GM12878 (cell line): ENCODE measurements at regions not wholly inside any gene's neighbourhood (a gene's known extent, or its start where the extent isn't known, plus 50 kb on each side); places are given as distances from the start of the nearest gene placed in this dataset.

ENCODE experiments used
- ATAC-seq: fragments of 200-7000 bp; cut with Tn5 transposase; 3 replicates; pipeline ENCODE4 v1.9.1; 2020; ENCODE audit warnings: mild to moderate bottlenecking, moderate library complexity
- BruUV-seq: library from RNA; stranded (reverse); fragments of 400-500 nt; replicated peaks from 2 replicates; lab custom pipeline; 2021; lab: Mats Ljungman, UMichigan
- CTCF ChIA-PET: fragments of 300-600 bp; sonication (Branson Sonifier 250); formaldehyde crosslinking; extraction: SDS; loops from one replicate; lab custom pipeline; 2021; ENCODE audit warnings: inconsistent platforms; lab: Yijun Ruan, JAX
- POLR2A ChIA-PET: fragments of 350-600 bp; formaldehyde crosslinking; extraction: SDS; loops from one replicate; lab custom pipeline; 2021; ENCODE audit warnings: inconsistent platforms; lab: Charles Lee
- RAD21 ChIA-PET: fragments of 300-600 bp; sonication (Branson Sonifier 250); formaldehyde crosslinking; loops from one replicate; lab custom pipeline; 2023; ENCODE audit warnings: antibody characterized with exemption; ENCODE audit not compliant: unreplicated experiment; lab: Charles Lee
- SMC1A ChIA-PET: fragments of 300-600 bp; sonication (Branson Sonifier 250); formaldehyde crosslinking; loops from one replicate; lab custom pipeline; 2023; ENCODE audit not compliant: unreplicated experiment, uncharacterized antibody; lab: Charles Lee
- DNase-seq: peaks from one replicate; pipeline ENCODE4 v3.0.0-alpha.2; 2011; ENCODE audit warnings: low read depth, low spot score
- FAIRE-seq: peaks from 3 replicates; lab custom pipeline; 2011; peaks lifted over from hg19 to GRCh38; lab: Jason Lieb, UNC
- H2AFZ ChIP-seq: 2 replicates; pipeline ENCODE4 v1.6.0; 2011; ENCODE audit warnings: low read depth, low read length, control low read depth; ENCODE audit not compliant: control insufficient read depth
- H3K27ac ChIP-seq: 2 replicates; pipeline ENCODE4 v1.5.1; 2011; ENCODE audit warnings: control low read depth; ENCODE audit not compliant: control insufficient read depth, insufficient read depth
- H3K27me3 ChIP-seq, 2 experiments: replicated peaks in 1 of 2; 2 replicates each; pipeline versions ENCODE4 v1.6.0 to v1.6.1; 2011; ENCODE audit warnings: low read length in 1 of 2; ENCODE audit not compliant: control insufficient read depth in 2 of 2, insufficient read depth in 2 of 2
- H3K36me3 ChIP-seq, 2 experiments: 2 replicates each; pipeline ENCODE4 v1.5.1; 2011; ENCODE audit warnings: low read length in 1 of 2; ENCODE audit not compliant: control insufficient read depth in 2 of 2, insufficient read depth in 2 of 2
- H3K4me1 ChIP-seq: 2 replicates; pipeline ENCODE4 v1.6.1; 2011; ENCODE audit warnings: mild to moderate bottlenecking, low read length, moderate library complexity, mixed read lengths; ENCODE audit not compliant: control insufficient read depth, insufficient read depth
- H3K4me2 ChIP-seq: 2 replicates; pipeline ENCODE4 v1.6.0; 2011; ENCODE audit warnings: control low read depth; ENCODE audit not compliant: control insufficient read depth, insufficient read depth
- H3K4me3 ChIP-seq: fragments of 200-600 bp; sonication (generic); 2 replicates; pipeline ENCODE4 v1.5.1; 2016
- H3K79me2 ChIP-seq: 2 replicates; pipeline ENCODE4 v1.6.0; 2011; ENCODE audit warnings: low read length; ENCODE audit not compliant: control insufficient read depth, insufficient read depth
- H3K9ac ChIP-seq: 2 replicates; pipeline ENCODE4 v1.8.0; 2011; ENCODE audit warnings: low read length, control low read depth, mixed read lengths; ENCODE audit not compliant: control insufficient read depth, insufficient read depth
- H3K9me3 ChIP-seq: replicated peaks from 3 replicates; pipeline ENCODE4 v1.5.1; 2011; ENCODE audit warnings: mild to moderate bottlenecking, low read length; ENCODE audit not compliant: control insufficient read depth, insufficient read depth
- H4K20me1 ChIP-seq: 2 replicates; pipeline ENCODE4 v1.6.0; 2011; ENCODE audit not compliant: control insufficient read depth, insufficient read depth
- ATF7 ChIP-seq: fragments of 450-650 bp; IDR thresholded peaks from 2 replicates; pipeline ENCODE4 v1.6.1; 2016; ENCODE audit warnings: low read depth, mild to moderate bottlenecking
- CBFB ChIP-seq: IDR thresholded peaks from 2 replicates; pipeline ENCODE4 v1.6.1; 2016; ENCODE audit warnings: antibody characterized with exemption, low read depth
- IRF4 ChIP-seq: IDR thresholded peaks from 2 replicates; pipeline ENCODE4 v1.6.1; 2011; ENCODE audit warnings: low read depth, low read length
- MXI1 ChIP-seq: fragments of 150-350 bp; IDR thresholded peaks from 2 replicates; pipeline ENCODE4 v1.6.1; 2011; ENCODE audit warnings: low read depth, mild to moderate bottlenecking, inconsistent platforms, low read length, improper control_type of control experiment
- NFIC ChIP-seq: IDR thresholded peaks from 2 replicates; pipeline ENCODE4 v1.6.1; 2012; ENCODE audit warnings: low read depth, mild to moderate bottlenecking, inconsistent platforms, low read length, moderate library complexity
- PAX5 ChIP-seq: IDR thresholded peaks from 2 replicates; pipeline ENCODE4 v1.6.1; 2011; ENCODE audit warnings: low read depth, low read length, borderline replicate concordance
- RAD51 ChIP-seq: fragments of 450-650 bp; IDR thresholded peaks from 2 replicates; pipeline ENCODE4 v1.6.1; 2016; ENCODE audit warnings: moderate library complexity, mild to moderate bottlenecking, inconsistent platforms
- SREBF1 ChIP-seq: IDR thresholded peaks from 2 replicates; pipeline ENCODE4 v1.6.1; 2012; ENCODE audit warnings: mild to moderate bottlenecking, low read length
- TARDBP ChIP-seq: IDR thresholded peaks from 2 replicates; pipeline ENCODE4 v1.6.1; 2016; ENCODE audit warnings: borderline replicate concordance
- TCF12 ChIP-seq: IDR thresholded peaks from 2 replicates; pipeline ENCODE4 v1.6.1; 2011; ENCODE audit warnings: low read depth, mild to moderate bottlenecking, low read length
- WRNIP1 ChIP-seq: IDR thresholded peaks from 2 replicates; pipeline ENCODE4 v1.6.1; 2011; ENCODE audit warnings: low read depth, low read length, improper control_type of control experiment, borderline replicate concordance
- ZBED1 ChIP-seq: IDR thresholded peaks from 2 replicates; pipeline ENCODE4 v1.6.1; 2016; ENCODE audit warnings: borderline replicate concordance
- ZNF384 ChIP-seq: IDR thresholded peaks from 2 replicates; pipeline ENCODE4 v1.6.1; 2012; ENCODE audit warnings: low read depth, mild to moderate bottlenecking, low read length, improper control_type of control experiment, borderline replicate concordance
- WGBS: methylation state at CpG from one replicate; pipeline ENCODE4 v1.1.6; 2016; ENCODE audit warnings: low lambda C conversion rate; ENCODE audit not compliant: insufficient replicate concordance, insufficient coverage; ENCODE audit errors: missing lambda C conversion rate; 5-methylcytosine and 5-hydroxymethylcytosine counted together
- in situ Hi-C: fragments of 300-500 bp; cut with MboI; formaldehyde crosslinking; loops from 9 replicates; pipeline ENCODE4 v1.14.3; 2018; ENCODE audit warnings: mixed read lengths
- intact Hi-C: fragments of 100-400 bp; cut with micrococcal nuclease; formaldehyde crosslinking; loops from one replicate; pipeline ENCODE4 v1.14.2; 2022; ENCODE audit not compliant: unreplicated experiment
- TF ChIP-seq, protein P1 (sequence below): IDR thresholded peaks from 2 replicates; pipeline ENCODE4 v1.6.1; 2012; ENCODE audit warnings: mild to moderate bottlenecking, low read depth, low read length
- TF ChIP-seq, protein P2 (sequence below): IDR thresholded peaks from 2 replicates; pipeline ENCODE4 v1.6.1; 2012; ENCODE audit warnings: low read depth, low read length, improper control_type of control experiment

DNA sequence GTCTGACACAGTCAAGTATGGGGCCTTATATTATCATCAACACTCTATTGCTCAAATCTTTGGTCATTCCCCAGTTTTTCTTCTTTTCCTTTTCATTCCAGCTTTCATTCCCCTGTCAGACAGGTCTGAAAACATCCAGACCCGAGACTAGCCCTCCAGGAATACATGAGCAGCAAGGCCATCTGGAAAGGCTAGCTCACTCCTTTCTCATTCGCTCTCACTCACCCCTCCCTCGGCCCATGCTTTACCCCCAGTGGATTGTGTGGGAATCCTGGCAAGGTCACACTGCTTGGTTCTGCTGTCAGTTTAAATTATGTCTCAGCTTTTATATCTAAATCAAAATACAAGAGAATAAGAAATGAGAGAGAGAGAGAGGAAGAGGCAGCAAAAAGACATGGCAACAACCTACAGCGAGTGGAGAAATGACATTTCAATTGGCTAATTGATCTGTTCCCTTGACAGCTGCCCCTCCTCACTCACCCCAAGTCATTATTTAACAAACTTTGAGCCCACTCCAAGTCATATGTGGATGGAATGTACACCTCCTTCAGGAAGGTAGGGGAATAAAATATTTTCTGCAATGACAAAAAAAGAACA, 962.2 kb downstream of the TUSC7 start:
- no peak for FAIRE-seq
- intact Hi-C loops: no loop called here
- POLR2A ChIA-PET: no interaction called here

DNA sequence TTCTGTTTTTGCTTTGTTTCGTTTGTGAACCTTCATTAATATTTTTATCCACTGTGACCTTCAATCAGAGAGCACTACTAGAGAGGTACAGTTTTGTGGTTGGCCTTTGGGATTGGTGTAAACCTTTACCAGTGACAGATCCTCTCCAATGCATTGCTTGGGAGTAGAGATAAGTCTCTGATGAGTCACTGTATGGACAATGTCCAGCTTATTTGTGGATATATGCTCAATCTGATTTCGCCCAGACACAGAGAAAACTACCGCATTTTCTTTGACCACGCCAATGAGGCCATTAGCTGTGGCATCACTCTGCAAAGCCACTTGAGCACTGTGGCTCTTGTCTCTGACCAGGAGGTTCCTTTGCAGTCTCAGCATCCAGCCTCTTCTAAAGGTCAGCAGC, 964.7 kb downstream of the TUSC7 start:
- no peaks in the 10 kb centered on the region for H3K4me1 ChIP-seq
- no peaks in the 10 kb centered on the region for H3K9me3 ChIP-seq
- no TSS peak for BruUV-seq
- ChIA-PET RAD21 (no interaction called here), POLR2A (no interaction called here), CTCF (no interaction called here), SMC1A (no interaction called here)
- H2AFZ ChIP-seq: no peak overlapping the region
- intact Hi-C loops: no loop called here
- no peak overlapping the region for H3K4me2 ChIP-seq
- H4K20me1 ChIP-seq: no peaks in the 10 kb centered on the region
- H3K27me3 ChIP-seq: no peaks in the 10 kb centered on the region; a peak in 1 of 4 replicates
- no peaks in the 10 kb centered on the region for H3K79me2 ChIP-seq
- no peak overlapping the region for H3K9ac ChIP-seq
- 22% methylated on average over 4 of the region's 4 CpGs for whole genome bisulfite sequencing
- FAIRE-seq: no peak
- ATAC-seq: no peak
- H3K4me3 ChIP-seq: no peak overlapping the region
- DNase-seq: no peak
- in situ Hi-C loops: no loop called here
- H3K27ac ChIP-seq: no peak overlapping the region
- no peaks in the 10 kb centered on the region for H3K36me3 ChIP-seq
- no peak for TF ChIP-seq ATF7
- no peak for TF ChIP-seq WRNIP1
- TF ChIP-seq, protein P1, sequence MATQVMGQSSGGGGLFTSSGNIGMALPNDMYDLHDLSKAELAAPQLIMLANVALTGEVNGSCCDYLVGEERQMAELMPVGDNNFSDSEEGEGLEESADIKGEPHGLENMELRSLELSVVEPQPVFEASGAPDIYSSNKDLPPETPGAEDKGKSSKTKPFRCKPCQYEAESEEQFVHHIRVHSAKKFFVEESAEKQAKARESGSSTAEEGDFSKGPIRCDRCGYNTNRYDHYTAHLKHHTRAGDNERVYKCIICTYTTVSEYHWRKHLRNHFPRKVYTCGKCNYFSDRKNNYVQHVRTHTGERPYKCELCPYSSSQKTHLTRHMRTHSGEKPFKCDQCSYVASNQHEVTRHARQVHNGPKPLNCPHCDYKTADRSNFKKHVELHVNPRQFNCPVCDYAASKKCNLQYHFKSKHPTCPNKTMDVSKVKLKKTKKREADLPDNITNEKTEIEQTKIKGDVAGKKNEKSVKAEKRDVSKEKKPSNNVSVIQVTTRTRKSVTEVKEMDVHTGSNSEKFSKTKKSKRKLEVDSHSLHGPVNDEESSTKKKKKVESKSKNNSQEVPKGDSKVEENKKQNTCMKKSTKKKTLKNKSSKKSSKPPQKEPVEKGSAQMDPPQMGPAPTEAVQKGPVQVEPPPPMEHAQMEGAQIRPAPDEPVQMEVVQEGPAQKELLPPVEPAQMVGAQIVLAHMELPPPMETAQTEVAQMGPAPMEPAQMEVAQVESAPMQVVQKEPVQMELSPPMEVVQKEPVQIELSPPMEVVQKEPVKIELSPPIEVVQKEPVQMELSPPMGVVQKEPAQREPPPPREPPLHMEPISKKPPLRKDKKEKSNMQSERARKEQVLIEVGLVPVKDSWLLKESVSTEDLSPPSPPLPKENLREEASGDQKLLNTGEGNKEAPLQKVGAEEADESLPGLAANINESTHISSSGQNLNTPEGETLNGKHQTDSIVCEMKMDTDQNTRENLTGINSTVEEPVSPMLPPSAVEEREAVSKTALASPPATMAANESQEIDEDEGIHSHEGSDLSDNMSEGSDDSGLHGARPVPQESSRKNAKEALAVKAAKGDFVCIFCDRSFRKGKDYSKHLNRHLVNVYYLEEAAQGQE: no peak
- no peak for TF ChIP-seq NFIC

More for the DNA sequence above, 962.2 kb downstream of the TUSC7 start:
- ChIA-PET SMC1A (interaction anchor here (0.9 to 1.6 kb wide), 2 partner anchors 20 to 854 kb away, joined by 3 read pairs; no protein-coding TSS in a partner anchor), RAD21 (no interaction called here), CTCF (no interaction called here)
- Histone ChIP-seq H4K20me1 (no peaks in the 10 kb centered on the region), H3K4me2 (no peak overlapping the region), H3K9ac (no peak overlapping the region), H3K79me2 (no peaks in the 10 kb centered on the region), H3K9me3 (no peaks in the 10 kb centered on the region), H3K36me3 (no peaks in the 10 kb centered on the region), H3K4me3 (no peak overlapping the region), H3K27me3 (no peaks in the 10 kb centered on the region; a peak in 2 of 4 replicates), H3K27ac (no peak overlapping the region), H2AFZ (no peak overlapping the region), H3K4me1 (no peaks in the 10 kb centered on the region)
- no peak for DNase-seq
- BruUV-seq: no TSS peak
- ATAC-seq: no peak
- in situ Hi-C loops: no loop called here
- TF ChIP-seq RAD51 (no peak), PAX5 (no peak), ZBED1 (no peak), MXI1 (no peak), ZNF384 (no peak), TCF12 (no peak), TARDBP (no peak), CBFB (no peak), SREBF1 (no peak), IRF4 (no peak)
- TF ChIP-seq, protein P2, sequence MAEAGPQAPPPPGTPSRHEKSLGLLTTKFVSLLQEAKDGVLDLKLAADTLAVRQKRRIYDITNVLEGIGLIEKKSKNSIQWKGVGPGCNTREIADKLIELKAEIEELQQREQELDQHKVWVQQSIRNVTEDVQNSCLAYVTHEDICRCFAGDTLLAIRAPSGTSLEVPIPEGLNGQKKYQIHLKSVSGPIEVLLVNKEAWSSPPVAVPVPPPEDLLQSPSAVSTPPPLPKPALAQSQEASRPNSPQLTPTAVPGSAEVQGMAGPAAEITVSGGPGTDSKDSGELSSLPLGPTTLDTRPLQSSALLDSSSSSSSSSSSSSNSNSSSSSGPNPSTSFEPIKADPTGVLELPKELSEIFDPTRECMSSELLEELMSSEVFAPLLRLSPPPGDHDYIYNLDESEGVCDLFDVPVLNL: no peak
- 27% methylated on average over 4 of the region's 4 CpGs for WGBS
